ENCODE measurements at regions not wholly inside any gene's neighbourhood (a gene's known extent, or its start where the extent isn't known, plus 50 kb on each side); places are given as distances from the start of the nearest gene placed in this dataset.

DNA sequence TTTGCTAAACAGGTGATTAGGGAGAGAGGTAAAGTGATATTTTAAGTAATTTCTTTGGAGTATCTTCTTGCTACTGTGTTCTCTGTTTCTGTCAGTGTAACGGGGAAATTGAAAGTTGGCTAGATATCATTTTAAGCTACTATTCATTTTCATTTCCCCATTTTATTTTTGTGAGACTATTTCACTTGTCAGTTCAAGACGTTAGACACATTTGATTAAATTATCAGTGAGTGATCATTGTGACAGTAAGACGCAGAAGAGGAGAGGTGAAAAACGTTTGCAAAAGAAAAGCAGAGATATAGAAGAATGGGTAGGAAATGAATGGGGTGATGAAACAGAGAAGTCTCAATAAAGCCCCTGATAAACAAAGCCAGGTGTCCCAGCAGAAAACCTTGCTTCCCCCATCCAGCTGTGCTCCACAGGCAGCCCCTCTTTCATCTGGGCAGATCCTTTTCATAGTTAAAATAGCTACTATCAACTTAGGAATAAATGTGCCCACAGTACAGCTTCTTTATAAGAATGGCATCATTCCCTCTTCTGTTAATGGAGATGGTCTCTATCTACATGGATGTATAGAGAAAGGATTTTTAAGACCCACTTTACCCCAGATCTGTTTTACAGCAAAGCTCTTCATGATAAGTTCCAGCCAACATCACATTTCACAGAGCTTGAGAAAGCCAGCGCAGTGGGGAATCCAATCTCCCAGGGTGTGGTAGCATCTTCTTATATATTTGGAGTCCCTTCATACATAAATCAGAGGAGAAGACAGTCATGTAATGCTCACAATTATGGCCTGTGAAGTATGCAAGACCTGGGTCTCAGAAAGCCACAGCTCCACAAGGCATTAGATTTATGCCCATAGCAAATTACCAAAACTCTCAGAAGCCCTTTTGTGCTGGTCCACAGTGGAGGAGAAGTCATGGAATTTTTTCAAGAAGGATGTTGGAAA, 138.1 kb upstream of the ITGB1 start:
- H4K20me1 ChIP-seq (ENCODE audit: low read depth, low read length), result no peaks in the 10 kb centered on the region
- no peaks in the 10 kb centered on the region for H3K36me3 ChIP-seq (ENCODE audit: low read length)
- H3K9me3 ChIP-seq (ENCODE audit: insufficient read depth, low read length), result no peaks in the 10 kb centered on the region; the same call in 1 of the 2 replicates
- no peaks in the 10 kb centered on the region for H3K79me2 ChIP-seq (ENCODE audit: insufficient read depth, low read length)
- no peaks in the 10 kb centered on the region for H3K27me3 ChIP-seq (ENCODE audit: low read length)
- TF ChIP-seq EZH2phosphoT487 (conservative IDR thresholded peaks at IDR 0.05; ENCODE audit: low read length), result no peak
- TF ChIP-seq, protein P1, sequence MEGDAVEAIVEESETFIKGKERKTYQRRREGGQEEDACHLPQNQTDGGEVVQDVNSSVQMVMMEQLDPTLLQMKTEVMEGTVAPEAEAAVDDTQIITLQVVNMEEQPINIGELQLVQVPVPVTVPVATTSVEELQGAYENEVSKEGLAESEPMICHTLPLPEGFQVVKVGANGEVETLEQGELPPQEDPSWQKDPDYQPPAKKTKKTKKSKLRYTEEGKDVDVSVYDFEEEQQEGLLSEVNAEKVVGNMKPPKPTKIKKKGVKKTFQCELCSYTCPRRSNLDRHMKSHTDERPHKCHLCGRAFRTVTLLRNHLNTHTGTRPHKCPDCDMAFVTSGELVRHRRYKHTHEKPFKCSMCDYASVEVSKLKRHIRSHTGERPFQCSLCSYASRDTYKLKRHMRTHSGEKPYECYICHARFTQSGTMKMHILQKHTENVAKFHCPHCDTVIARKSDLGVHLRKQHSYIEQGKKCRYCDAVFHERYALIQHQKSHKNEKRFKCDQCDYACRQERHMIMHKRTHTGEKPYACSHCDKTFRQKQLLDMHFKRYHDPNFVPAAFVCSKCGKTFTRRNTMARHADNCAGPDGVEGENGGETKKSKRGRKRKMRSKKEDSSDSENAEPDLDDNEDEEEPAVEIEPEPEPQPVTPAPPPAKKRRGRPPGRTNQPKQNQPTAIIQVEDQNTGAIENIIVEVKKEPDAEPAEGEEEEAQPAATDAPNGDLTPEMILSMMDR (IDR thresholded peaks at IDR 0.05; ENCODE audit: insufficient read depth, low read length, poor library complexity, severe bottlenecking), result no peak
- no peaks in the 10 kb centered on the region for H3F3A ChIP-seq (ENCODE audit: insufficient read depth)
- H2AFZ ChIP-seq (ENCODE audit: low read depth, low read length, severe bottlenecking), result no peak overlapping the region
- no peak overlapping the region for H3K9ac ChIP-seq (ENCODE audit: low read length)
- no peak overlapping the region for H3K27ac ChIP-seq (ENCODE audit: low read depth, low read length)
- H3K4me2 ChIP-seq (ENCODE audit: low read depth, low read length, poor library complexity, severe bottlenecking), result no peak overlapping the region
- H3K4me3 ChIP-seq (ENCODE audit: insufficient read depth, low read length, poor library complexity, severe bottlenecking), result no peak overlapping the region
- no peaks in the 10 kb centered on the region for H3K9me2 ChIP-seq (replicated peaks; ENCODE audit: insufficient read depth, low read length)

DNA sequence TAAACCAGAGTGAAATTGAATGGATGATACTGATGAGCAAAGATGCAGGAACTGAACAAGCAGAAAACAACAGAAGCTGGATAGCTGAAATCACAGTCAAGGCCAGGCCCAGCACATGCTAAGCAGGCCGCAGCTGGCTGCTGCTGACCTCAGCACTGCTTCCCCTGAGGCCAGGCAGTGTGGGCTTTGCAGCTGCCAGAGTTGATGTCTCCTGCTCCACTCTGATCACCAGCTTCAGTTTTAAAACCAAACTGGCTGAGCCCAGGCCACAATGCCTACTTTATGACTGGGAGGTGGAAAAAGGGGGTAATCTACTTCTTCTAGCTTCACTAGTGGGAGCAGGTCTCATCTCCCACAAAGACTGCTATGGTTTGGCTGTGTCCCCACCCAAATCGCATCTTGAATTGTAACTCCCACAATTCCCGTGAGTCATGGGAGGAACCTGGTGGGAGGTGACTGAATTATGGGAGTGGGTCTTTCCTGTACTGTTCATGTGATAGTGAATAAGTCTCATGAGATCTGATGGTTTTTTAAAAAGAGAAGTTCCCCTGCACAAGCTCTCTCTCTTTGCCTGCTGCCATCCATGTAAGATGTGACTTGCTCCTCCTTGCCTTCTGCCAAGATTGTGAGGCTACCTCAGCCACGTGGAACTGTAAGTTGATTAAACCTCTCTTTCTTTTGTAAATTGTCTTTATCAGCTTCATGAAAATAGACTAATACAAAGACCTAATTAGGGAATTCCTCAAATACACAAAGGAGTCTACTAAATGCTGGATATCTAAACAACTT, 136.4 kb upstream of the ITGB1 start:
- Histone ChIP-seq H3K9ac (ENCODE audit: low read length) (no peak overlapping the region), H3K9me3 (ENCODE audit: insufficient read depth, low read length) (no peaks in the 10 kb centered on the region; the same call in 1 of the 2 replicates), H3K27me3 (ENCODE audit: low read length) (no peaks in the 10 kb centered on the region), H4K20me1 (ENCODE audit: low read depth, low read length) (no peaks in the 10 kb centered on the region), H2AFZ (ENCODE audit: low read depth, low read length, severe bottlenecking) (no peak overlapping the region), H3K9me2 (replicated peaks; ENCODE audit: insufficient read depth, low read length) (no peaks in the 10 kb centered on the region), H3K79me2 (ENCODE audit: insufficient read depth, low read length) (no peaks in the 10 kb centered on the region), H3F3A (ENCODE audit: insufficient read depth) (no peaks in the 10 kb centered on the region), H3K4me3 (ENCODE audit: insufficient read depth, low read length, poor library complexity, severe bottlenecking) (no peak overlapping the region), H3K36me3 (ENCODE audit: low read length) (no peaks in the 10 kb centered on the region), H3K27ac (ENCODE audit: low read depth, low read length) (no peak overlapping the region), H3K4me2 (ENCODE audit: low read depth, low read length, poor library complexity, severe bottlenecking) (no peak overlapping the region)
- no peak for TF ChIP-seq EZH2phosphoT487 (conservative IDR thresholded peaks at IDR 0.05; ENCODE audit: low read length)
- TF ChIP-seq, protein P1 (IDR thresholded peaks at IDR 0.05; ENCODE audit: insufficient read depth, low read length, poor library complexity, severe bottlenecking), result no peak

DNA sequence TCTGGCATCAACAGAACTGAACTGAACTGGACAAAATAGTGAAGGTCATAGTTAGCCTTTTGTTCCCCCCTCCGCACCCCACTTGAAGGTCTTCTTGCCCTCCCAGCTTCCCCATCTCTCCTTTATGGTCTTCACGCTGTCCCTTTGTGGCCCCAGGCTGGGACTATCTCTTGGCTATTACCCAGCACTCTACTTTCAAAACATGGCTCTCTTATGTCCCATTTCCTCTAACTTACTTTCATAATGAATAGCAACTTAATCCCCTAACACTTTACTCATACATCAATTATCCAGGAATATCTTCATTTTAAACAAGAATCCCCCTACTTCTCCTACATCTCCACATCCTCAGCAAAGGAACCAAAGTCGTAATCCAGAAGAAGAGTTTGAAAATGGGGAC, 135.3 kb upstream of the ITGB1 start:
- no peak overlapping the region for H2AFZ ChIP-seq (ENCODE audit: low read depth, low read length, severe bottlenecking)
- no peak overlapping the region for H3K4me2 ChIP-seq (ENCODE audit: low read depth, low read length, poor library complexity, severe bottlenecking)

More for the DNA sequence above, 135.3 kb upstream of the ITGB1 start:
- Histone ChIP-seq H3F3A (ENCODE audit: insufficient read depth) (no peaks in the 10 kb centered on the region), H3K4me3 (ENCODE audit: insufficient read depth, low read length, poor library complexity, severe bottlenecking) (no peak overlapping the region), H3K9me2 (replicated peaks; ENCODE audit: insufficient read depth, low read length) (no peaks in the 10 kb centered on the region), H4K20me1 (ENCODE audit: low read depth, low read length) (no peaks in the 10 kb centered on the region), H3K9me3 (ENCODE audit: insufficient read depth, low read length) (no peaks in the 10 kb centered on the region; the same call in 1 of the 2 replicates), H3K79me2 (ENCODE audit: insufficient read depth, low read length) (no peaks in the 10 kb centered on the region), H3K27ac (ENCODE audit: low read depth, low read length) (no peak overlapping the region), H3K9ac (ENCODE audit: low read length) (no peak overlapping the region), H3K36me3 (ENCODE audit: low read length) (no peaks in the 10 kb centered on the region), H3K27me3 (ENCODE audit: low read length) (no peaks in the 10 kb centered on the region)
- TF ChIP-seq EZH2phosphoT487 (conservative IDR thresholded peaks at IDR 0.05; ENCODE audit: low read length), result no peak
- TF ChIP-seq, protein P1 (IDR thresholded peaks at IDR 0.05; ENCODE audit: insufficient read depth, low read length, poor library complexity, severe bottlenecking), result no peak

All from SU-DHL-6 (cell line).